NK-92 treated with Interleukin-12 subunit alpha and Interleukin-12 subunit beta, amount 100 ng/mL, for 24 hours (cell line): ENCODE measurements at regions not wholly inside any gene's neighbourhood (a gene's known extent, or its start where the extent isn't known, plus 50 kb on each side); places are given as distances from the start of the nearest gene placed in this dataset.

Source experiments
- DNase-seq: peaks from one replicate; lab custom pipeline; 2025; lab: John Stamatoyannopoulos, UW

- DNase-seq = no peak
Measured at GRCh38 chr10:57535306-57535705, 732.4 kb downstream of the IPMK start.

GRCh38 chr10:57513637-57514036 lies 754.1 kb downstream of the IPMK start:
- DNase-seq = no peak

GRCh38 chr10:57507788-57508187 lies 759.9 kb downstream of the IPMK start:
- DNase-seq = no peak

- no peak for DNase-seq
Measured at GRCh38 chr10:57506414-57507094, 761.1 kb downstream of the IPMK start.

- no peak for DNase-seq
Measured at GRCh38 chr10:57494486-57494885, 773.2 kb downstream of the IPMK start.

- DNase-seq = no peak
Measured at GRCh38 chr10:57482259-57482658, 785.4 kb downstream of the IPMK start.

- DNase-seq = no peak
Measured at GRCh38 chr10:57472823-57473619, 794.7 kb downstream of the IPMK start.

- no peak for DNase-seq
Measured at GRCh38 chr10:57468894-57469432, 798.7 kb downstream of the IPMK start.

GRCh38 chr10:57465155-57465554 lies 802.5 kb downstream of the IPMK start:
- no peak for DNase-seq

- no peak for DNase-seq
Measured at GRCh38 chr10:57460540-57460939, 807.2 kb downstream of the IPMK start.

- DNase-seq = no peak
Measured at GRCh38 chr10:57457972-57458512, 809.7 kb downstream of the IPMK start.

- no peak for DNase-seq
Measured at GRCh38 chr10:57430376-57430775, 837.3 kb downstream of the IPMK start.

GRCh38 chr10:57420881-57421280 lies 846.8 kb downstream of the IPMK start:
- no peak for DNase-seq

GRCh38 chr10:57418476-57418875 lies 849.2 kb downstream of the IPMK start:
- no peak for DNase-seq

- DNase-seq = no peak
Measured at GRCh38 chr10:57395923-57396322, 871.8 kb downstream of the IPMK start.

- no peak for DNase-seq
Measured at GRCh38 chr10:57367412-57367811, 900.3 kb downstream of the IPMK start.

GRCh38 chr10:57362811-57363210 lies 904.9 kb downstream of the IPMK start:
- DNase-seq = no peak

GRCh38 chr10:57353403-57354003 lies 914.2 kb downstream of the IPMK start:
- no peak for DNase-seq

- no peak for DNase-seq
Measured at GRCh38 chr10:57351076-57351475, 916.6 kb downstream of the IPMK start.

- no peak for DNase-seq
Measured at GRCh38 chr10:57341294-57341693, 926.4 kb downstream of the IPMK start.

- no peak for DNase-seq
Measured at GRCh38 chr10:57338823-57339558, 928.7 kb downstream of the IPMK start.

GRCh38 chr10:57336865-57337264 lies 930.8 kb downstream of the IPMK start:
- DNase-seq = no peak
